ENCODE measurements at regions not wholly inside any gene's neighbourhood (a gene's known extent, or its start where the extent isn't known, plus 50 kb on each side); places are given as distances from the start of the nearest gene placed in this dataset.

- no peak for TF ChIP-seq SUZ12 (IDR thresholded peaks at IDR 0.05)
- no peak for TF ChIP-seq ELF4 (IDR thresholded peaks at IDR 0.05)
- no peak for TF ChIP-seq FOXA1 (IDR thresholded peaks at IDR 0.05)
- no peak for TF ChIP-seq NFRKB (IDR thresholded peaks at IDR 0.05)
- no peak for TF ChIP-seq ZNF384 (IDR thresholded peaks at IDR 0.05)
- no peak for TF ChIP-seq FOXM1 (IDR thresholded peaks at IDR 0.05; ENCODE audit: borderline replicate concordance)
- no peak for DNase-seq (ENCODE audit: extremely low spot score)
- ChIA-PET CTCF (interaction anchor here (0.6 kb wide), 1 partner anchor 77 kb away, joined by 4 read pairs; no protein-coding TSS in a partner anchor), POLR2A (no interaction called here)
These were observed 196.8 kb downstream of the PTN start for GRCh38 chr7:137146552-137147337.

DNA sequence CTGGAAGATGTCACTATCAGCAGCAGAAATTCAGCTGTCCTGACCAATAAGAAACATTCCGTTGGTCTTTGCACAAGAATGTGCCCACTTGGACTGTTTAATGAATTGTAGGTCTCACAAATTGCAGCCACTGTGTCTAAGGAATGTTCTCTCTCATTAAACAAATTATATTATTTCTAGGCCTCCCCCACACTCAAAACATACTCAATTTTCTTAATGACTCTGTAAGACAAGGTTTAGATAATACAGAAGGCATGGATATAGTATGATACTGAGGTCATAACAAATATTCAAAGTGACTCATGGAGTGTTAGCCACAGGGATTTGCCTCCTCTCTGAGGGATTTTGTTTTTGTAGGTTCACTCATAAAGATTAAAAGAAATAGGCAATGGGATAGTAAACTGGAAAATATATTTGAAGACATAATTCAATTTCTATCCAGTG, 197.5 kb downstream of the PTN start:
- TF ChIP-seq HDGF (IDR thresholded peaks at IDR 0.05; ENCODE audit: borderline replicate concordance) (no peak), ELF4 (IDR thresholded peaks at IDR 0.05) (no peak), BHLHE40 (IDR thresholded peaks at IDR 0.05; ENCODE audit: borderline replicate concordance) (no peak), L3MBTL2 (conservative IDR thresholded peaks at IDR 0.05) (no peak), SP1 (IDR thresholded peaks at IDR 0.05) (no peak), CTBP1 (IDR thresholded peaks at IDR 0.05; ENCODE audit: borderline replicate concordance) (no peak), FOXM1 (IDR thresholded peaks at IDR 0.05; ENCODE audit: borderline replicate concordance) (no peak), FOXA1 (IDR thresholded peaks at IDR 0.05) (no peak), TARDBP (IDR thresholded peaks at IDR 0.05) (no peak), ARNT (IDR thresholded peaks at IDR 0.05) (no peak), FOXK2 (IDR thresholded peaks at IDR 0.05) (no peak), SUZ12 (IDR thresholded peaks at IDR 0.05) (no peak), NFRKB (IDR thresholded peaks at IDR 0.05) (no peak), ZNF384 (IDR thresholded peaks at IDR 0.05) (no peak), LEF1 (IDR thresholded peaks at IDR 0.05; ENCODE audit: borderline replicate concordance) (no peak)
- TF ChIP-seq, protein P1, sequence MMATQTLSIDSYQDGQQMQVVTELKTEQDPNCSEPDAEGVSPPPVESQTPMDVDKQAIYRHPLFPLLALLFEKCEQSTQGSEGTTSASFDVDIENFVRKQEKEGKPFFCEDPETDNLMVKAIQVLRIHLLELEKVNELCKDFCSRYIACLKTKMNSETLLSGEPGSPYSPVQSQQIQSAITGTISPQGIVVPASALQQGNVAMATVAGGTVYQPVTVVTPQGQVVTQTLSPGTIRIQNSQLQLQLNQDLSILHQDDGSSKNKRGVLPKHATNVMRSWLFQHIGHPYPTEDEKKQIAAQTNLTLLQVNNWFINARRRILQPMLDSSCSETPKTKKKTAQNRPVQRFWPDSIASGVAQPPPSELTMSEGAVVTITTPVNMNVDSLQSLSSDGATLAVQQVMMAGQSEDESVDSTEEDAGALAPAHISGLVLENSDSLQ (IDR thresholded peaks at IDR 0.05) = no peak
- CTCF ChIA-PET = interaction anchor here (0.6 kb wide), 1 partner anchor 76 kb away, joined by 4 read pairs; no protein-coding TSS in a partner anchor
- DNase-seq (ENCODE audit: extremely low spot score) = no peak
- POLR2A ChIA-PET = no interaction called here

GRCh38 chr7:137142376-137142775, 201.2 kb downstream of the PTN start:
- POLR2A ChIA-PET = no interaction called here
- TF ChIP-seq SUZ12 (IDR thresholded peaks at IDR 0.05) (no peak), CTBP1 (IDR thresholded peaks at IDR 0.05; ENCODE audit: borderline replicate concordance) (no peak)
- no peak for DNase-seq (ENCODE audit: extremely low spot score)
- CTCF ChIA-PET = no interaction called here

DNA sequence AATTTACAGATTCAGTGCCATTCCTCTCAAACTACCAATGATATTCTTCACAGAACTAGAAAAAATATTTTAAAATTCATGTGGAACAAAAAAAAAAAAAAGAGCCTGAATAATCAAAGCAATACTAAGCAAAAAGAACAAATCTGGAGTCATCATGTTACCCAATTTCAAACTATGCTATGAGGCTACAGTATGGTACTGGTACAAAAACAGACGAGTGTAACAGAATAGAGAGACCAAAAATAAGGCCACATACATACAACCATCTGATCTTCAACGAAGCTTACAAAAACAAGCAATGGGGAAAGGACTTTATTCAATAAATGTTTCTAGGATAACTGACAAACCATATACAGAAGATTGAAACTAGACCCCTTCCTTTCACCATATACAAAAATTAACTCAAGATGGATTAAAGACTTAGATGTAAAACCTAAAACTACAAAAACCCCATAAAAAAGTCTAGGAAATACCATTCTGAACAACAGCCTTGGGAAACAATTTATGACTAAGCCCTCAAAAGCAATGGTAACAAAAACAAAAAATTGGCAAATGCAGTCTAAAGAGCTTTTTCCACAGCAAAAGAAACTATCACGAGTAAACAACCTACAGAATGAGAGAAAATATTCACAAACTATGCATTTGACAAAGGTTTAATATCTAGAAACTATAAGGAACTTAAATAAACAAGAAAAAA, 207.7 kb downstream of the PTN start:
- TF ChIP-seq TARDBP (IDR thresholded peaks at IDR 0.05) (no peak), FOXK2 (IDR thresholded peaks at IDR 0.05) (no peak), FOXM1 (IDR thresholded peaks at IDR 0.05; ENCODE audit: borderline replicate concordance) (no peak), L3MBTL2 (conservative IDR thresholded peaks at IDR 0.05) (no peak), BHLHE40 (IDR thresholded peaks at IDR 0.05; ENCODE audit: borderline replicate concordance) (no peak), NFRKB (IDR thresholded peaks at IDR 0.05) (no peak), SUZ12 (IDR thresholded peaks at IDR 0.05) (no peak), HDGF (IDR thresholded peaks at IDR 0.05; ENCODE audit: borderline replicate concordance) (no peak), FOXA1 (IDR thresholded peaks at IDR 0.05) (no peak), ZNF384 (IDR thresholded peaks at IDR 0.05) (no peak), ARNT (IDR thresholded peaks at IDR 0.05) (no peak), ELF4 (IDR thresholded peaks at IDR 0.05) (no peak), LEF1 (IDR thresholded peaks at IDR 0.05; ENCODE audit: borderline replicate concordance) (no peak), CTBP1 (IDR thresholded peaks at IDR 0.05; ENCODE audit: borderline replicate concordance) (no peak), SP1 (IDR thresholded peaks at IDR 0.05) (no peak)
- TF ChIP-seq, protein P1 (IDR thresholded peaks at IDR 0.05) = no peak
- ChIA-PET POLR2A (no interaction called here), CTCF (no interaction called here)
- DNase-seq (ENCODE audit: extremely low spot score) = no peak

DNA sequence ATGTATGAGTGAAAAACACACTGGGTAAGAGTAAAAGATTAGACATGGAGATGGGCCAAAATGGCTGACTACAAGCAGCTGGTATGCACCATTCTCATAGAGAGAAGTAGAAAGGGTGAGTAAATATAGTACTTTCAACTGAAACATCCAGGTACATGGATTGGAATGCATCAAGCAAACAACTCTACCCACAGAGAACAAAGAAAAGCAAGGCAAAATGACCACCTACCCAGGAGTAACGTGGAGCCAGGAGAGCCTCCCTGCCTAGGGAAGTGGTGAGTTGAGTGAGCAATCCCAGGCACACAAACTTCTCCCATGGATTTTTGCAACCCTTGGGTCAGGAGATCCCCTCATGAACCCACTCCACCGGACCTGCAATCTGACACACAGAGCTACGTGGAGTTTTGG, 212.8 kb downstream of the PTN start:
- DNase-seq (ENCODE audit: extremely low spot score) = no peak
- ChIA-PET POLR2A (no interaction called here), CTCF (interaction anchor here (0.7 to 0.8 kb wide), 2 partner anchors 191 to 705 kb away, joined by 3 to 4 read pairs; no protein-coding TSS in a partner anchor)
- TF ChIP-seq FOXM1 (IDR thresholded peaks at IDR 0.05; ENCODE audit: borderline replicate concordance) (no peak), SUZ12 (IDR thresholded peaks at IDR 0.05) (no peak)
- TF ChIP-seq, protein P1 (IDR thresholded peaks at IDR 0.05) = no peak

DNA sequence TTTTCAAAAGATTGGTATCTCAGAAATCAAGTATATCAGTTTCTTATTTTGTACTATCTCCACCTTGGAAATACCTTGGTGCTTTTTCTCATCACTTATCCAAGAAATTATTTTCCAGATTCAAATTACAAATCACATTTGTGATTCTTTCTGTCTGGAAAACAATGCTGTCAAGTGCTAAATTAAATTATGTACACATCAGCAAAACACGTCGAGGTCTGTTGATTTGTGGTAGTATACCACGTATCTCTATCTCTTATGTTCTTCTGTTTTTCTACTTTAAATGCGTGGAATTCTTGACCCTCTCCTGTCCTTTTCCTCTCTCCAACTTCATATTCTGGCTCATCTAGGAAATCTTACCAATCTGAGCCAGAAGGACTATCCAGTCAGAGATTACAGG, 214.5 kb downstream of the PTN start:
- ChIA-PET POLR2A (no interaction called here), CTCF (no interaction called here)
- no peak for DNase-seq (ENCODE audit: extremely low spot score)
- no peak for TF ChIP-seq FOXM1 (IDR thresholded peaks at IDR 0.05; ENCODE audit: borderline replicate concordance)
- TF ChIP-seq ARNT (IDR thresholded peaks at IDR 0.05) = no peak
- TF ChIP-seq FOXA1 (IDR thresholded peaks at IDR 0.05) = no peak
- TF ChIP-seq, protein P1 (IDR thresholded peaks at IDR 0.05) = no peak
- no peak for TF ChIP-seq FOXK2 (IDR thresholded peaks at IDR 0.05)
- no peak for TF ChIP-seq CTBP1 (IDR thresholded peaks at IDR 0.05; ENCODE audit: borderline replicate concordance)
- TF ChIP-seq BHLHE40 (IDR thresholded peaks at IDR 0.05; ENCODE audit: borderline replicate concordance) = no peak
- no peak for TF ChIP-seq NFRKB (IDR thresholded peaks at IDR 0.05)
- TF ChIP-seq SUZ12 (IDR thresholded peaks at IDR 0.05) = no peak
- TF ChIP-seq SP1 (IDR thresholded peaks at IDR 0.05) = no peak
- no peak for TF ChIP-seq ELF4 (IDR thresholded peaks at IDR 0.05)
- TF ChIP-seq ZNF384 (IDR thresholded peaks at IDR 0.05) = no peak
- no peak for TF ChIP-seq L3MBTL2 (conservative IDR thresholded peaks at IDR 0.05)
- no peak for TF ChIP-seq LEF1 (IDR thresholded peaks at IDR 0.05; ENCODE audit: borderline replicate concordance)
- no peak for TF ChIP-seq TARDBP (IDR thresholded peaks at IDR 0.05)
- no peak for TF ChIP-seq HDGF (IDR thresholded peaks at IDR 0.05; ENCODE audit: borderline replicate concordance)

Data from HEK293T (cell line).